Esophagus squamous epithelium (tissue), 4 donors: ENCODE measurements at regions not wholly inside any gene's neighbourhood (a gene's known extent, or its start where the extent isn't known, plus 50 kb on each side); places are given as distances from the start of the nearest gene placed in this dataset.

ENCODE experiments used
- POLR2A ChIP-seq, 4 donors: fragments of 450-650 bp; IDR thresholded peaks; one replicate each; pipeline ENCODE4 v1.6.1; 2017; ENCODE audit warnings: antibody characterized with exemption in 4 of 4, mild to moderate bottlenecking in 4 of 4, moderate library complexity in 3 of 4
- TF ChIP-seq, protein P1 (sequence below), 6 experiments: fragments of 450-650 bp in 4 of 6; fragments of 200-600 bp in 2 of 6; sonication (generic) in 2 of 6; IDR thresholded peaks; one replicate each; pipeline ENCODE4 v1.5.1; 2016 to 2019; ENCODE audit warnings: antibody characterized with exemption in 6 of 6, mild to moderate bottlenecking in 4 of 6, moderate library complexity in 4 of 6

- TF ChIP-seq, protein P1, sequence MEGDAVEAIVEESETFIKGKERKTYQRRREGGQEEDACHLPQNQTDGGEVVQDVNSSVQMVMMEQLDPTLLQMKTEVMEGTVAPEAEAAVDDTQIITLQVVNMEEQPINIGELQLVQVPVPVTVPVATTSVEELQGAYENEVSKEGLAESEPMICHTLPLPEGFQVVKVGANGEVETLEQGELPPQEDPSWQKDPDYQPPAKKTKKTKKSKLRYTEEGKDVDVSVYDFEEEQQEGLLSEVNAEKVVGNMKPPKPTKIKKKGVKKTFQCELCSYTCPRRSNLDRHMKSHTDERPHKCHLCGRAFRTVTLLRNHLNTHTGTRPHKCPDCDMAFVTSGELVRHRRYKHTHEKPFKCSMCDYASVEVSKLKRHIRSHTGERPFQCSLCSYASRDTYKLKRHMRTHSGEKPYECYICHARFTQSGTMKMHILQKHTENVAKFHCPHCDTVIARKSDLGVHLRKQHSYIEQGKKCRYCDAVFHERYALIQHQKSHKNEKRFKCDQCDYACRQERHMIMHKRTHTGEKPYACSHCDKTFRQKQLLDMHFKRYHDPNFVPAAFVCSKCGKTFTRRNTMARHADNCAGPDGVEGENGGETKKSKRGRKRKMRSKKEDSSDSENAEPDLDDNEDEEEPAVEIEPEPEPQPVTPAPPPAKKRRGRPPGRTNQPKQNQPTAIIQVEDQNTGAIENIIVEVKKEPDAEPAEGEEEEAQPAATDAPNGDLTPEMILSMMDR (IDR thresholded peaks at IDR 0.05): no peak
- no peak for TF ChIP-seq POLR2A (IDR thresholded peaks at IDR 0.05)
Observed at GRCh38 chr17:79162012-79162963, 87.7 kb downstream of the ENGASE start.
